OCI-LY3 (cell line): ENCODE measurements at regions not wholly inside any gene's neighbourhood (a gene's known extent, or its start where the extent isn't known, plus 50 kb on each side); places are given as distances from the start of the nearest gene placed in this dataset.

Source experiments
- H2AFZ ChIP-seq: fragments of 200-600, 300-600 bp; shearing (Covaris generic); 2 replicates; pipeline ENCODE4 v1.6.0; 2014; ENCODE audit warnings: antibody characterized with exemption, low read depth, low read length
- H3K27ac ChIP-seq: fragments of 200-600, 300-600 bp; sonication (generic); 2 replicates; pipeline ENCODE4 v1.5.1; 2014; ENCODE audit warnings: mild to moderate bottlenecking, low read length, moderate library complexity, mixed read lengths
- H3K27me3 ChIP-seq: fragments of 200-600, 300-600 bp; sonication (generic); 2 replicates; pipeline ENCODE4 v1.6.1; 2014; ENCODE audit warnings: low read depth, low read length, mixed read lengths
- H3K36me3 ChIP-seq: fragments of 200-600, 300-600 bp; sonication (generic); replicated peaks from 2 replicates; pipeline ENCODE3; 2014; ENCODE audit warnings: low read depth, low read length, mixed read lengths
- H3K4me1 ChIP-seq: fragments of 300-600, 200-600 bp; sonication (generic); 2 replicates; pipeline ENCODE4 v1.6.1; 2014; ENCODE audit warnings: low read length, mixed read lengths
- H3K4me2 ChIP-seq: fragments of 200-600, 300-600 bp; sonication (generic); 2 replicates; pipeline ENCODE4 v1.6.1; 2014; ENCODE audit warnings: low read length, mixed read lengths
- H3K4me3 ChIP-seq: fragments of 300-600, 200-600 bp; sonication (generic); 2 replicates; pipeline ENCODE4 v1.5.1; 2014; ENCODE audit warnings: antibody characterized with exemption, mild to moderate bottlenecking, low read length, moderate library complexity
- H3K79me2 ChIP-seq: fragments of 300-600, 200-600 bp; shearing (Covaris generic); 2 replicates; pipeline ENCODE4 v1.6.1; 2014; ENCODE audit warnings: mild to moderate bottlenecking, low read length, mixed read lengths
- H3K9ac ChIP-seq: fragments of 300-600, 200-600 bp; shearing (Covaris generic); 2 replicates; pipeline ENCODE4 v1.6.0; 2014; ENCODE audit warnings: mild to moderate bottlenecking, low read length, moderate library complexity
- H3K9me3 ChIP-seq: fragments of 200-600, 300-600 bp; shearing (Covaris generic); 2 replicates; pipeline ENCODE4 v1.6.1; 2014; ENCODE audit warnings: low read length, mixed read lengths; ENCODE audit not compliant: insufficient read depth
- H4K20me1 ChIP-seq: fragments of 200-600, 300-600 bp; sonication (generic); 2 replicates; pipeline ENCODE4 v1.6.1; 2016; ENCODE audit warnings: low read length, mixed read lengths; ENCODE audit not compliant: insufficient read depth
- CTCF ChIP-seq: fragments of 200-600, 300-600 bp; sonication (generic); IDR thresholded peaks from 2 replicates; pipeline ENCODE4 v1.5.1; 2014; ENCODE audit warnings: antibody characterized with exemption, low read length, low read depth
- EZH2phosphoT487 ChIP-seq: fragments of 200-600 bp; shearing (Covaris generic); IDR thresholded peaks from 2 replicates; pipeline ENCODE4 v1.6.1; 2018; ENCODE audit warnings: antibody characterized with exemption, mixed run types, low read depth

DNA sequence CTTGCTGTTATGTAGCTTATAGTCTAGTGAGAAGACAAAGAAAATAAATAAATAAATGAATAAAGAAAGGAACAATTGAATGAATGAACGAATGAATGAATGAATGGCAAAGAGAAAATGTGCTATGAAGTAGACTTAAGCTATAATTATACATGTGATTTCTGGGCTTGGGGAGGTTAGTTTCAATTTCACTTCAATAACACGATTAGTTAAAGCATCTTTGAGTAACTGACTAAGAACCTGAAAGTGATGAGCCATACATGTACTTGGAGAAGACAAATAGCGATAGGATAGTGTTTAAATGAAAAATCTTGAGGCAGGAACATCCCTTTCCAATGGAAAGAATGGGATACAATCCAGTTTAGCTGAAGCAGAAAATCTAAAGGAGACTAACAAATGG lies 593.1 kb upstream of the LRRTM4 start:
- Histone ChIP-seq H2AFZ (no peak overlapping the region), H3K79me2 (no peaks in the 10 kb centered on the region), H3K9me3 (no peaks in the 10 kb centered on the region), H3K9ac (no peak overlapping the region), H3K27ac (no peak overlapping the region), H3K4me2 (peak overlapping the region; percentile 46), H3K4me1 (peaks cover 5% of the 10 kb centered on the region), H3K36me3 (no peaks in the 10 kb centered on the region), H3K27me3 (no peaks in the 10 kb centered on the region), H3K4me3 (0 out of 2 replicates have a peak overlapping the region, but pooled peaks have one; percentile 12), H4K20me1 (no peaks in the 10 kb centered on the region)
- TF ChIP-seq EZH2phosphoT487: no peak
- TF ChIP-seq CTCF: no peak

DNA sequence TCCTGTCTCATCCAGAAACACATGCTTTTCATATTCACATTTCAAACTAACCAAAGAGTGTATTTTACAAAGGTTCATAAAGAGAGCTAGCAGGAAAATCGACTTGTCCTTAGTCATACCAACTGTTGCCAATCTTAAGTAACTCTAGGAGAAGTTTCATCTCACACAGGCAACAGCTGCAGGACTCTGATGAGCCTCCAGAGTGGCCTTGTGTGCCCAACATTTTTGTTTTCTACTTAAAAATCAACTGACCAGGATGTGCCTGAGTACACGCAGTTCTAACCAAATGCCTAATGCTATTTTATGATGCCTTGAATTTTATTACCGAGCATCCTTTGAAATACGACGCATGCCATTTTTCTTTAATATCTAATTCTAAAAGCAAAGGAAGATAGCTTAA lies 595.9 kb upstream of the LRRTM4 start:
- no peaks in the 10 kb centered on the region for H3K36me3 ChIP-seq
- no peak overlapping the region for H2AFZ ChIP-seq
- TF ChIP-seq EZH2phosphoT487: no peak
- no peak for TF ChIP-seq CTCF
- no peak overlapping the region for H3K4me2 ChIP-seq
- H3K79me2 ChIP-seq: no peaks in the 10 kb centered on the region
- no peaks in the 10 kb centered on the region for H3K27me3 ChIP-seq
- H3K4me3 ChIP-seq: no peak overlapping the region
- H3K4me1 ChIP-seq: peaks cover 5% of the 10 kb centered on the region
- H3K9me3 ChIP-seq: no peaks in the 10 kb centered on the region
- no peak overlapping the region for H3K27ac ChIP-seq
- H4K20me1 ChIP-seq: no peaks in the 10 kb centered on the region
- no peak overlapping the region for H3K9ac ChIP-seq

- Histone ChIP-seq H3K36me3 (no peaks in the 10 kb centered on the region), H3K4me2 (no peak overlapping the region), H2AFZ (no peak overlapping the region), H4K20me1 (no peaks in the 10 kb centered on the region), H3K27ac (no peak overlapping the region), H3K9me3 (no peaks in the 10 kb centered on the region), H3K4me1 (peaks cover 5% of the 10 kb centered on the region), H3K27me3 (no peaks in the 10 kb centered on the region), H3K9ac (no peak overlapping the region), H3K79me2 (no peaks in the 10 kb centered on the region), H3K4me3 (no peak overlapping the region)
- TF ChIP-seq CTCF: no peak
- no peak for TF ChIP-seq EZH2phosphoT487
Observed at GRCh38 chr2:78120275-78120674, 598.1 kb upstream of the LRRTM4 start.

- TF ChIP-seq CTCF (no peak), EZH2phosphoT487 (no peak)
- H3K36me3 ChIP-seq: no peaks in the 10 kb centered on the region
- H3K4me3 ChIP-seq: no peak overlapping the region
- H3K9me3 ChIP-seq: no peaks in the 10 kb centered on the region
- H4K20me1 ChIP-seq: no peaks in the 10 kb centered on the region
- H3K9ac ChIP-seq: no peak overlapping the region
- H3K27ac ChIP-seq: no peak overlapping the region
- no peak overlapping the region for H3K4me2 ChIP-seq
- no peaks in the 10 kb centered on the region for H3K79me2 ChIP-seq
- no peak overlapping the region for H2AFZ ChIP-seq
- H3K27me3 ChIP-seq: no peaks in the 10 kb centered on the region
- H3K4me1 ChIP-seq: no peaks in the 10 kb centered on the region
Observed at GRCh38 chr2:78125042-78125441, 602.9 kb upstream of the LRRTM4 start.
